DMS79 (cell line): ENCODE measurements at regions not wholly inside any gene's neighbourhood (a gene's known extent, or its start where the extent isn't known, plus 50 kb on each side); places are given as distances from the start of the nearest gene placed in this dataset.

Experiments
- DNase-seq: peaks from one replicate; lab custom pipeline; 2025; lab: John Stamatoyannopoulos, UW

GRCh38 chr14:29039171-29039570 is 272.6 kb downstream of the FOXG1 start:
- no peak for DNase-seq

GRCh38 chr14:29042551-29042950 is 276.0 kb downstream of the FOXG1 start:
- no peak for DNase-seq

- DNase-seq: no peak
Measured at GRCh38 chr14:29043737-29044136, 277.1 kb downstream of the FOXG1 start.

- no peak for DNase-seq
Measured at GRCh38 chr14:29045237-29045636, 278.6 kb downstream of the FOXG1 start.

- no peak for DNase-seq
Measured at GRCh38 chr14:29054119-29054518, 287.5 kb downstream of the FOXG1 start.

GRCh38 chr14:29056041-29056566 is 289.5 kb downstream of the FOXG1 start:
- no peak for DNase-seq

- no peak for DNase-seq
Measured at GRCh38 chr14:29061702-29062101, 295.1 kb downstream of the FOXG1 start.

GRCh38 chr14:29062466-29062865 is 295.9 kb downstream of the FOXG1 start:
- DNase-seq: no peak

- no peak for DNase-seq
Measured at GRCh38 chr14:29062976-29063375, 296.4 kb downstream of the FOXG1 start.

- DNase-seq: no peak
Measured at GRCh38 chr14:29064305-29064900, 297.8 kb downstream of the FOXG1 start.

- no peak for DNase-seq
Measured at GRCh38 chr14:29069228-29069627, 302.6 kb downstream of the FOXG1 start.

GRCh38 chr14:29075761-29076160 is 309.2 kb downstream of the FOXG1 start:
- DNase-seq: no peak

GRCh38 chr14:29077916-29078315 is 311.3 kb downstream of the FOXG1 start:
- peak; percentile 68 for DNase-seq

GRCh38 chr14:29078810-29079522 is 312.4 kb downstream of the FOXG1 start:
- DNase-seq: no peak

- DNase-seq: no peak
Measured at GRCh38 chr14:29085546-29085945, 319.0 kb downstream of the FOXG1 start.

GRCh38 chr14:29089849-29090248 is 323.3 kb downstream of the FOXG1 start:
- DNase-seq: no peak

- DNase-seq: no peak
Measured at GRCh38 chr14:29092121-29092520, 325.5 kb downstream of the FOXG1 start.

- no peak for DNase-seq
Measured at GRCh38 chr14:29097476-29097875, 330.9 kb downstream of the FOXG1 start.

- no peak for DNase-seq
Measured at GRCh38 chr14:29098656-29099055, 332.1 kb downstream of the FOXG1 start.

- DNase-seq: no peak
Measured at GRCh38 chr14:29102266-29102665, 335.7 kb downstream of the FOXG1 start.

- no peak for DNase-seq
Measured at GRCh38 chr14:29102996-29103395, 336.4 kb downstream of the FOXG1 start.

GRCh38 chr14:29108908-29109307 is 342.3 kb downstream of the FOXG1 start:
- no peak for DNase-seq

GRCh38 chr14:29109589-29109988 is 343.0 kb downstream of the FOXG1 start:
- DNase-seq: no peak

- DNase-seq: no peak
Measured at GRCh38 chr14:29111554-29111953, 345.0 kb downstream of the FOXG1 start.
